Bronchial epithelial cell (primary cell): ENCODE measurements at regions not wholly inside any gene's neighbourhood (a gene's known extent, or its start where the extent isn't known, plus 50 kb on each side); places are given as distances from the start of the nearest gene placed in this dataset.
"Not testable (repeated sequence)": the region's sequence is repeated elsewhere in the genome, so short reads cannot be mapped to it uniquely, and the experiment has no call there.

ENCODE experiments used
- DNase-seq: peaks from one replicate; pipeline ENCODE4 v3.0.0-alpha.2; 2010; ENCODE audit warnings: low read depth
- FAIRE-seq: peaks from 2 replicates; lab custom pipeline; 2011; peaks lifted over from hg19 to GRCh38; lab: Jason Lieb, UNC
- H3K27me3 ChIP-seq: 2 replicates; pipeline ENCODE4 v1.5.1; 2011; ENCODE audit warnings: low read length; ENCODE audit not compliant: control insufficient read depth, insufficient read depth
- H3K36me3 ChIP-seq: 2 replicates; pipeline ENCODE4 v1.5.1; 2011; ENCODE audit warnings: low read length; ENCODE audit not compliant: control insufficient read depth, insufficient read depth
- H3K4me3 ChIP-seq: 2 replicates; pipeline ENCODE4 v1.5.1; 2011; ENCODE audit warnings: mild to moderate bottlenecking, low read depth, low read length, control low read depth
- TF ChIP-seq, protein P1 (sequence below): IDR thresholded peaks from 2 replicates; pipeline ENCODE4 v1.5.1; 2011; ENCODE audit warnings: mild to moderate bottlenecking, moderate library complexity, low read length, control low read depth, inconsistent platforms; ENCODE audit not compliant: insufficient read depth, severe bottlenecking

DNA sequence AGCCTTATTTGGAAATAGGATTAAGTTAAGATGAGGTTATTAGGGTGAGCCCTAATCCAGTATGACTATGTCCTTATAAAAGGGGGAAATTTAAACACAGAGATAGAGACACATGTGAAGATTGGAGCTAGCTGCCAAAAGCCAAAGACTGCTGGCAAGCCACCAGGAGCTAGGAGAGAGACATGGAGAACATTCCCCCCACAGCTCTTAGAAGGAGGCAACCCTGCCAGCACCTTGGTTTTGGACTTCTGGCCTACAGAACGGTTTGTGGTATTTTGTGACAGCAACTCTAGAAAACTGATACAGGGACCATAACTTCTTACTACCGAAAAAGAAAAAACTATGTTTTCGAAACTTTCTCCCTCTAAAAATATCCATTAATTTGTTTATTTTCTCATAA lies 245.3 kb upstream of the RARB start:
- no peaks in the 10 kb centered on the region for H3K27me3 ChIP-seq
- FAIRE-seq (no peak), DNase-seq (no peak)
- H3K36me3 ChIP-seq, result no peaks in the 10 kb centered on the region
- H3K4me3 ChIP-seq, result no peak overlapping the region
- TF ChIP-seq, protein P1, sequence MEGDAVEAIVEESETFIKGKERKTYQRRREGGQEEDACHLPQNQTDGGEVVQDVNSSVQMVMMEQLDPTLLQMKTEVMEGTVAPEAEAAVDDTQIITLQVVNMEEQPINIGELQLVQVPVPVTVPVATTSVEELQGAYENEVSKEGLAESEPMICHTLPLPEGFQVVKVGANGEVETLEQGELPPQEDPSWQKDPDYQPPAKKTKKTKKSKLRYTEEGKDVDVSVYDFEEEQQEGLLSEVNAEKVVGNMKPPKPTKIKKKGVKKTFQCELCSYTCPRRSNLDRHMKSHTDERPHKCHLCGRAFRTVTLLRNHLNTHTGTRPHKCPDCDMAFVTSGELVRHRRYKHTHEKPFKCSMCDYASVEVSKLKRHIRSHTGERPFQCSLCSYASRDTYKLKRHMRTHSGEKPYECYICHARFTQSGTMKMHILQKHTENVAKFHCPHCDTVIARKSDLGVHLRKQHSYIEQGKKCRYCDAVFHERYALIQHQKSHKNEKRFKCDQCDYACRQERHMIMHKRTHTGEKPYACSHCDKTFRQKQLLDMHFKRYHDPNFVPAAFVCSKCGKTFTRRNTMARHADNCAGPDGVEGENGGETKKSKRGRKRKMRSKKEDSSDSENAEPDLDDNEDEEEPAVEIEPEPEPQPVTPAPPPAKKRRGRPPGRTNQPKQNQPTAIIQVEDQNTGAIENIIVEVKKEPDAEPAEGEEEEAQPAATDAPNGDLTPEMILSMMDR, result no peak

DNA sequence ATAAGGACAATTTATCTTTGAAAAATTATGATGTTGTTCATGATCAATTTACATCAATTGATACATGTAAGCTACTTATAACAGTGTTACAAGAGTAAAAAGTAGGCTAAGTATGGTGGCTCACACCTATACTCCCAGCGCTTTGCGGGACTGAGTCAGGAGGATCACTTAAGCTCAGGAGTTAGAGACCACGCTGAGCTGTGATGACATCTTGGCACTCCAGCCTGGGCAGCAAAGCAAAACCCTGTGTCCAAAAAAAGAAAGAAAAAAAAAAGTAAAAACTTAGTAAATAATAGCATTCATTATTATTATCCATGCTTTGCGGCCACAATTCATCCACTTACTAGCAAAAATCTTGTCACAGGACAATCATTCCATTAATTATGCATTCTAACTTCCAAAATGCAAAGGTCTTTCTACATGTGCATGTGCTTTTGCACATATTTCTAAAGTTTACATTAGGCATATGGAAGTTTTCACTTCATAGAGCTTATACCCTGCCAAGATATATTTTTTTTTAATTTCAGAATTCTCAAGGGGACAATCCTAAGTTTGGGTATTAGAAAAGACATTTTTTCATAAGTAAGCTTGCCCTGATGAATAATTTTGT lies 243.3 kb upstream of the RARB start:
- no peak for FAIRE-seq
- TF ChIP-seq, protein P1, result no peak
- no peak overlapping the region for H3K4me3 ChIP-seq
- H3K27me3 ChIP-seq, result no peaks in the 10 kb centered on the region
- H3K36me3 ChIP-seq, result no peaks in the 10 kb centered on the region
- DNase-seq, result no peak

DNA sequence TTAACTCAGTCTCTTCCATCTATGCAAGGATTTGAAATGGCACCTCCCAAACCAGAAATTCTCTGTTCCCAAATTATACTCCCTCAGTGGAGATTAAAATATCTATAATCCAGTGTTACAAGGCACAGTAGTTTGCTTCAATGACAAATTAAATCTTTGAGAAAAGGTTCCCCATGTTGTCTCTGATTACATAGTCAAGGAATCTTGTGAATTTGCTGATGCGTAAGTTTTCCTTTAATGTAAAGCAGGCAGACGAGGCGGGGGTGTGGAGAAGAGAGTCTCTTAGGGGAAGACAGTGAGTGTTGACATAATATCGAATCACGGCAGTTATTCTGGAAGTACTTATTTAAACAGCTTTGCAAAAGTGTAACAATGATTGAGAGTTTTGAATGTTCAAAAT lies 236.4 kb upstream of the RARB start:
- peak; percentile 35 for DNase-seq
- no peak for FAIRE-seq
- TF ChIP-seq, protein P1, result no peak
- Histone ChIP-seq H3K4me3 (no peak overlapping the region), H3K27me3 (no peaks in the 10 kb centered on the region), H3K36me3 (no peaks in the 10 kb centered on the region)

DNA sequence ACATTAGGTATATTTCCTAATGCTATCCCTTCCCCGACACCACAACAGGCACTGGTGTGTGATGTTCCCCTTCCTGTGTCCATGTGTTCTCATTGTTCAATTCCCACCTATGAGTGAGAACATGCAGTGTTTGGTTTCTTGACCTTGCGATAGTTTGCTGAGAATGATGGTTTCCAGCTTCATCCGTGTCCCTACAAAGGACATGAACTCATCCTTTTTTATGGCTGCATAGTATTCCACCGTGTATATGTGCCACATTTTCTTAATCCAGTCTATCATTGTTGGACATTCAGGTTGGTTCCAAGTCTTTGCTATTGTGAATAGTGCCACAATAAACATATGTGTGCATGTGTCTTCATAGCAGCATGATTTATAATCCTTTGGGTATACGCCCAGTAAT lies 228.5 kb upstream of the RARB start:
- H3K4me3 ChIP-seq, H3K36me3 ChIP-seq, FAIRE-seq, DNase-seq, H3K27me3 ChIP-seq: not testable (repeated sequence)

DNA sequence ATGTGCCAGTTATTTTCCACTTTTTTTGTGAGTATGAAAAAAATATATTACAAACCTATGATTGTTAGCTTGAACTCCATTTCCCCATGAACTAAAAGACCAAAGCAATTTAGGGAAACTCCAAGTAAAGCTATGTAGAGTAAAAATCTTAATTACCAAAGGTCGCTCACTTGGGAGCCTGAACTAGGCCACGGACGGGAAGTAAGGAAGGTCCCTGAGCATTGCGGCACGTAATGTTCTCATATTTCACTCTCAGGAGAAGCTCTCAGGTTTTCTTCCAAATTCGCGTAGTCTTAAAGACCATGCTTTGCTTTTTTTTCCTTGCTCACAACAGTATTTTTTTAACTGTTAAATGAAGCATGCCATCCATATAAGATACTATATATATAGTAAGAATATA lies 215.3 kb upstream of the RARB start:
- Histone ChIP-seq H3K36me3 (no peaks in the 10 kb centered on the region), H3K27me3 (no peaks in the 10 kb centered on the region), H3K4me3 (no peak overlapping the region)
- FAIRE-seq, result no peak
- DNase-seq, result no peak
- TF ChIP-seq, protein P1, result no peak

DNA sequence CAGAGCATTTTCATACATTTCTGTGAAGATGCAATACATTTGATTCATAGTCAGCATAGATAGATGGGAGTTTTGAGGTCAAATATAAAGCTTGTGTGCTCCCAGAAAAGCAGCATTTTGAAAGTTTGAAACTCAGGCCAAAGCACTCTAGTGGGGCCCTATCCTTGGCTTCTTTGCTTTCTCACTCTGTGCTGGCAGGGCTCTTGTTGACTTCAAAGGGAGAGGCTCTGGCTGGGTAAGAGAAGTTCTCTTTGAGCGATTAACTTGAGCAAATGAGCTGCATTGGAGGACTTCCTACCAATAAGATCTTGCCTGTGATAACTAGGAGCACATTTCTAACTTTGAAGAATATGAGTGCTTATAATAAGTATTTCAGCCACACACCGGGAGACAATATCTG lies 214.0 kb upstream of the RARB start:
- Histone ChIP-seq H3K27me3 (no peaks in the 10 kb centered on the region), H3K4me3 (no peak overlapping the region), H3K36me3 (no peaks in the 10 kb centered on the region)
- FAIRE-seq (no peak), DNase-seq (no peak)
- TF ChIP-seq, protein P1, result no peak
